ENCODE measurements at regions not wholly inside any gene's neighbourhood (a gene's known extent, or its start where the extent isn't known, plus 50 kb on each side); places are given as distances from the start of the nearest gene placed in this dataset.

DNA sequence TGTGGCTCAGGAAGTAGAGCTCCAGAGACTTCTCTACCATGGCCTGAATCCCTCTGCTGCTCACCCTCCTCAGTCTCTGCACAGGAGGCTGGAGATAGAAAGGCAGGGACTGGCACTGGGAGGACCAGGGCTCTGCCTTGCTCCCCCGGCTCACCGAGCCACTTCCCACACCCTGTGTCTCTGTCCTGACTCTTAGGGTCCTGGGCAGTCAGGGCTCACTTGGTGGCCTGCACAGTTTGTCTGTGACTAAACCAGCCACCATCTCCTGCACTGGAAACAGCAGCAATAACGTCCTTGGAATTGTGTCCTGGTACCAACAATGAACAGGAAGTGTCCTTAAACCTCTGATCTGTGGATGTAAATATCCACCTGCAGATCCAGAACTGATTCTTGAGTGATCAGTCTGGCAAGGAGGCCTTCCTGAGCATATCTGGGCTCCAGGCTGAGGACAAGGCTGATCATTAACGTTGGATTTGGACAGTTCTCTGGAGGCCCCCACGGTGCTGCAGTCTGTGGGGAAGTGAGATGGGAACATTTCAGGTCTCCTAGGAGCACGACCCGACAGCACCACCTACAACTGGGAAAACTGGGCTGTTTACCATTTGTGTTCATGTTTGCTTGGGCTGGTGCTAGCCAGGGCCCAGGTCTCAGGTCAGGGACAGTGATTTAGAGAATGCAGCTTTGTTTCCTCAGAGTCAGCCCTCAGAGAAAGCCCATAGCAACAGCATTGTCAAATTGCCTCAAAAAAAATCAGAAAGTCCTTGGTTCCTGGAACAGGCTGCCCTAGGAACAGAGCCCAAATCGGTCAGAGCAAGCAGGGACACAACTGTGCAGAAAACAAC is 82.5 kb downstream of the ZNF280B start:
- DNase-seq, result no peak
- Histone ChIP-seq H3K27ac (ENCODE audit: low read depth, low read length) (no peak overlapping the region), H3K9me3 (ENCODE audit: control insufficient read depth, low read length) (no peaks in the 10 kb centered on the region), H3K27me3 (ENCODE audit: control insufficient read depth, insufficient read depth, low read length, poor library complexity, severe bottlenecking) (peaks cover 87% of the 10 kb centered on the region), H3K4me1 (ENCODE audit: control insufficient read depth, insufficient read depth, low read length) (no peaks in the 10 kb centered on the region), H3K36me3 (ENCODE audit: control insufficient read depth, insufficient read depth, low read length) (no peaks in the 10 kb centered on the region), H3K4me3 (ENCODE audit: low read length) (no peak overlapping the region), H3K9ac (ENCODE audit: extremely low read depth, low read length, poor library complexity, severe bottlenecking) (no peak overlapping the region)
- Mint-ChIP-seq H3K27ac (no peak overlapping the region), H3K4me3 (no peak overlapping the region), H3K4me1 (no peaks in the 10 kb centered on the region), H3K27me3 (ENCODE audit: insufficient read depth) (peaks cover 97% of the 10 kb centered on the region), H3K36me3 (ENCODE audit: low read depth) (no peaks in the 10 kb centered on the region), H3K9me3 (no peaks in the 10 kb centered on the region)
- 76% methylated on average over 3 to 8 of the region's 8 CpGs for WGBS, 2 experiments (ENCODE audit: insufficient coverage in 1 of 2, insufficient read length in 1 of 2)
- TF ChIP-seq, protein P1, sequence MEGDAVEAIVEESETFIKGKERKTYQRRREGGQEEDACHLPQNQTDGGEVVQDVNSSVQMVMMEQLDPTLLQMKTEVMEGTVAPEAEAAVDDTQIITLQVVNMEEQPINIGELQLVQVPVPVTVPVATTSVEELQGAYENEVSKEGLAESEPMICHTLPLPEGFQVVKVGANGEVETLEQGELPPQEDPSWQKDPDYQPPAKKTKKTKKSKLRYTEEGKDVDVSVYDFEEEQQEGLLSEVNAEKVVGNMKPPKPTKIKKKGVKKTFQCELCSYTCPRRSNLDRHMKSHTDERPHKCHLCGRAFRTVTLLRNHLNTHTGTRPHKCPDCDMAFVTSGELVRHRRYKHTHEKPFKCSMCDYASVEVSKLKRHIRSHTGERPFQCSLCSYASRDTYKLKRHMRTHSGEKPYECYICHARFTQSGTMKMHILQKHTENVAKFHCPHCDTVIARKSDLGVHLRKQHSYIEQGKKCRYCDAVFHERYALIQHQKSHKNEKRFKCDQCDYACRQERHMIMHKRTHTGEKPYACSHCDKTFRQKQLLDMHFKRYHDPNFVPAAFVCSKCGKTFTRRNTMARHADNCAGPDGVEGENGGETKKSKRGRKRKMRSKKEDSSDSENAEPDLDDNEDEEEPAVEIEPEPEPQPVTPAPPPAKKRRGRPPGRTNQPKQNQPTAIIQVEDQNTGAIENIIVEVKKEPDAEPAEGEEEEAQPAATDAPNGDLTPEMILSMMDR (conservative IDR thresholded peaks at IDR 0.05), result no peak

DNA sequence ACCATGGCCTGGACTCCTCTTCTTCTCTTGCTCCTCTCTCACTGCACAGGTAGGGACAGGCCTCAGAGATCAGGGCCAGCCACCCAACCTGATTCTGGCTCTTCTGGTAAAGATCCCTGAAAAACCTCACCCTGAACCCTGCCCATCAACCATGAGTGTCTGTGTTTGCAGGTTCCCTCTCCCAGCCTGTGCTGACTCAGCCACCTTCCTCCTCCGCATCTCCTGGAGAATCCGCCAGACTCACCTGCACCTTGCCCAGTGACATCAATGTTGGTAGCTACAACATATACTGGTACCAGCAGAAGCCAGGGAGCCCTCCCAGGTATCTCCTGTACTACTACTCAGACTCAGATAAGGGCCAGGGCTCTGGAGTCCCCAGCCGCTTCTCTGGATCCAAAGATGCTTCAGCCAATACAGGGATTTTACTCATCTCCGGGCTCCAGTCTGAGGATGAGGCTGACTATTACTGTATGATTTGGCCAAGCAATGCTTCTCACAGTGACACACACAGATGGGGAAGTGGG is 80.9 kb downstream of the ZNF280B start:
- no peak overlapping the region for H3K4me3 Mint-ChIP-seq
- no peaks in the 10 kb centered on the region for H3K36me3 Mint-ChIP-seq (ENCODE audit: low read depth)
- no peaks in the 10 kb centered on the region for H3K9me3 Mint-ChIP-seq
- H3K27me3 ChIP-seq (ENCODE audit: control insufficient read depth, insufficient read depth, low read length, poor library complexity, severe bottlenecking), result peaks cover 87% of the 10 kb centered on the region
- DNase-seq, result no peak
- 90 to 93% methylated on average over 4 of the region's 4 CpGs for WGBS, 2 experiments (ENCODE audit: insufficient coverage in 1 of 2, insufficient read length in 1 of 2)
- TF ChIP-seq, protein P1 (conservative IDR thresholded peaks at IDR 0.05), result no peak
- peaks cover 98% of the 10 kb centered on the region for H3K27me3 Mint-ChIP-seq (ENCODE audit: insufficient read depth)
- no peaks in the 10 kb centered on the region for H3K4me1 Mint-ChIP-seq
- H3K27ac Mint-ChIP-seq, result no peak overlapping the region
- H3K27ac ChIP-seq (ENCODE audit: low read depth, low read length), result no peak overlapping the region
- H3K4me1 ChIP-seq (ENCODE audit: control insufficient read depth, insufficient read depth, low read length), result no peaks in the 10 kb centered on the region
- no peak overlapping the region for H3K9ac ChIP-seq (ENCODE audit: extremely low read depth, low read length, poor library complexity, severe bottlenecking)
- no peaks in the 10 kb centered on the region for H3K36me3 ChIP-seq (ENCODE audit: control insufficient read depth, insufficient read depth, low read length)
- no peak overlapping the region for H3K4me3 ChIP-seq (ENCODE audit: low read length)
- no peaks in the 10 kb centered on the region for H3K9me3 ChIP-seq (ENCODE audit: control insufficient read depth, low read length)

DNA sequence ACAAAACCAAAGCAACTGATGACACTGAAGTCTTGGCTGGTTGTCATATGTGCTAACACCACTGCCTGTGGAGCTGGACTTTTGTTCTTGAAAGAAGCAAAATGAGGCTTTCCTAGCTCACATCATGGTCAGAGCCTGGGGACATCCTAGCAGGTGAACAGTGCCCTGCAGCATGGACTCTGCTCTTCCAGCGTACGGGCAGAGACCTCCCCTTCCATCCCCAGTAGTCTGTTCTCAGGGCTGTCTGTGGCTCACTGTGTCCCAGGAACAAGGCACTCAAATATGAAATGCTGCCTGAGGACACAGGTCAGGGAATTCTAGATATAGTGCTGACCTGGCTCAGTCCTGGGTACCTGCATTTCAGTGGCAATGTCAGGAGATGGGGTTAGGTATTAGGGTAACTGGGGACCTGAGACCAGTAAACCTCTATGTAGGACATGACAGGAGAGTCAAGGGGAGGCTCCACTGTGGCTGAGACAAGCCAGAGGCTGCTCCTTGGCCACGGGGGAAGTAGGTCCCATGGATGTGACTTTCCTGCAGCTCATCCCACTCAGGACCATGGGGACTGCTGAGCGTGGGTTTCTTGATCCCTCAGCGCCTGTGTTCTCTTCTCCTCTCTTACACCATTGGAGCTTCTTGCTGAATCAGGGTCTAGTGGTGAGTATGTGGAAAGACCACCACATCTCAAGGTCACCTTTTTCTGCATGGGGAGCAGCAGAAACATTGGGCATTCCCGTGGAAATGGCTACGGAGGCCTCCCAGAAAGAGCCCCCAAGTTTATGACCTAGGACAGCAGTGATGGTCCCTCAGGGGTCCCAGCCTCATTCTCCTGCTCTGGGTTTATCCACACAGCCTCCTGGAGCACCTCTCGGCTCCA is 80.1 kb downstream of the ZNF280B start:
- H3K4me3 ChIP-seq (ENCODE audit: low read length), result no peak overlapping the region
- no peaks in the 10 kb centered on the region for H3K4me1 Mint-ChIP-seq
- no peaks in the 10 kb centered on the region for H3K4me1 ChIP-seq (ENCODE audit: control insufficient read depth, insufficient read depth, low read length)
- TF ChIP-seq, protein P1 (conservative IDR thresholded peaks at IDR 0.05), result no peak
- no peaks in the 10 kb centered on the region for H3K9me3 Mint-ChIP-seq
- peaks cover 95% of the 10 kb centered on the region for H3K27me3 ChIP-seq (ENCODE audit: control insufficient read depth, insufficient read depth, low read length, poor library complexity, severe bottlenecking)
- peaks cover 99% of the 10 kb centered on the region for H3K27me3 Mint-ChIP-seq (ENCODE audit: insufficient read depth)
- no peaks in the 10 kb centered on the region for H3K36me3 ChIP-seq (ENCODE audit: control insufficient read depth, insufficient read depth, low read length)
- no peak overlapping the region for H3K4me3 Mint-ChIP-seq
- WGBS, 2 experiments (ENCODE audit: insufficient coverage in 1 of 2, insufficient read length in 1 of 2), result 79 to 80% methylated on average over 5 to 8 of the region's 8 CpGs
- no peak overlapping the region for H3K27ac Mint-ChIP-seq
- no peak for DNase-seq
- H3K36me3 Mint-ChIP-seq (ENCODE audit: low read depth), result no peaks in the 10 kb centered on the region
- no peak overlapping the region for H3K27ac ChIP-seq (ENCODE audit: low read depth, low read length)
- no peaks in the 10 kb centered on the region for H3K9me3 ChIP-seq (ENCODE audit: control insufficient read depth, low read length)
- no peak overlapping the region for H3K9ac ChIP-seq (ENCODE audit: extremely low read depth, low read length, poor library complexity, severe bottlenecking)

All from endodermal cell (in vitro differentiated cells).